ENCODE measurements at regions not wholly inside any gene's neighbourhood (a gene's known extent, or its start where the extent isn't known, plus 50 kb on each side); places are given as distances from the start of the nearest gene placed in this dataset.
"Not testable (repeated sequence)": the region's sequence is repeated elsewhere in the genome, so short reads cannot be mapped to it uniquely, and the experiment has no call there.

- H3K9me3 Mint-ChIP-seq: peaks cover 9% of the 10 kb centered on the region
- H3K4me1 Mint-ChIP-seq (ENCODE audit: low read depth): no peaks in the 10 kb centered on the region
- H3K4me3 Mint-ChIP-seq: no peak overlapping the region
- no peaks in the 10 kb centered on the region for H3K36me3 Mint-ChIP-seq (ENCODE audit: insufficient read depth)
- no peaks in the 10 kb centered on the region for H3K27me3 Mint-ChIP-seq (ENCODE audit: low read depth)
- DNase-seq: no peak
- no peak for ATAC-seq
These were observed 1630.4 kb upstream of the SEL1L start for GRCh38 chr14:83164016-83164415.

GRCh38 chr14:83164591-83164990 lies 1630.9 kb upstream of the SEL1L start:
- H3K36me3 Mint-ChIP-seq (ENCODE audit: insufficient read depth): no peaks in the 10 kb centered on the region
- H3K9me3 Mint-ChIP-seq: peaks cover 9% of the 10 kb centered on the region
- DNase-seq (no peak), ATAC-seq (no peak)
- H3K4me3 Mint-ChIP-seq: no peak overlapping the region
- no peaks in the 10 kb centered on the region for H3K27me3 Mint-ChIP-seq (ENCODE audit: low read depth)
- no peaks in the 10 kb centered on the region for H3K4me1 Mint-ChIP-seq (ENCODE audit: low read depth)

DNA sequence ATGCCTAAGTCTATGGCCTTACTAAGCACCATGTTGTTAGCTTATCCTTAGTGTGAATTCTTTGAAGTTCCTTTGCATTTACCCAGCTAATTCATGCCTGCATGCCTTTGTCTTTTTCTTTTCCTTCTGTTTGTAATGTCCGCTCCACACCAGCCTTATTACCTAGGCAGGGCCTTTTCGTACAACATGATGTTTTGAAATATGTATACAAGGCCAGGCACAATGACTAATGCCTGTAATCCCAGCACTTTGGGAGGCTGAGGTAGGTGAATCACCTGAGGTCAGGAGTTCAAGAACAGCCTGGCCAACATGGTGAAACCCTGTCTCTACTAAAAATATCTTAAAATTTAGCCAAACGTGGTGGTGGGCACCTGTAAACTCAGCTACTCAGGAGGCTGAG lies 1636.5 kb upstream of the SEL1L start:
- H3K4me3 Mint-ChIP-seq: no peak overlapping the region
- H3K27me3 Mint-ChIP-seq (ENCODE audit: low read depth): no peaks in the 10 kb centered on the region
- no peaks in the 10 kb centered on the region for H3K36me3 Mint-ChIP-seq (ENCODE audit: insufficient read depth)
- H3K9me3 Mint-ChIP-seq: peaks cover 19% of the 10 kb centered on the region
- no peaks in the 10 kb centered on the region for H3K4me1 Mint-ChIP-seq (ENCODE audit: low read depth)
- ATAC-seq (no peak), DNase-seq (no peak)

GRCh38 chr14:83171761-83172160 lies 1638.1 kb upstream of the SEL1L start:
- H3K27me3 Mint-ChIP-seq (ENCODE audit: low read depth): no peaks in the 10 kb centered on the region
- H3K9me3 Mint-ChIP-seq: peaks cover 17% of the 10 kb centered on the region
- H3K4me3 Mint-ChIP-seq: no peak overlapping the region
- no peaks in the 10 kb centered on the region for H3K36me3 Mint-ChIP-seq (ENCODE audit: insufficient read depth)
- H3K4me1 Mint-ChIP-seq (ENCODE audit: low read depth): no peaks in the 10 kb centered on the region
- ATAC-seq (no peak), DNase-seq (no peak)

DNA sequence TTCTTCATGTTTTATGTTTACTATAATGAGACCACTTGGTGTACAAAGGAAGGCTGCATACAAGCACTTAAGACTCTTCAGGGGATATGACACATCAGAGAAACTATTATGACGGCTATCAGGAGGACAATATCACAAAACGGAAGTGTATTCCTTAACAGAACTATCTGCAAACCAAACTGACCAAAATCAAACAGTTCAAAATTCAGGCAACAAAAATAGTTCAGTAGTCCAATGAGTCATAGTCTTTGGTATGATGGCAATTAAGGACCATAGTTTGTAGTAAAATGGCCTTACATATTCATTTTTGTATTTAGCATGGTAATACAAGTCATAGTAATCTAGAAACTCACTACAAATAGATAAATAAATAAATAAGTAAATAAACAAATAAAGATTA lies 1638.7 kb upstream of the SEL1L start:
- H3K9me3 Mint-ChIP-seq: peaks cover 13% of the 10 kb centered on the region
- DNase-seq: no peak
- H3K4me3 Mint-ChIP-seq: no peak overlapping the region
- H3K4me1 Mint-ChIP-seq (ENCODE audit: low read depth): no peaks in the 10 kb centered on the region
- H3K27me3 Mint-ChIP-seq (ENCODE audit: low read depth): no peaks in the 10 kb centered on the region
- H3K36me3 Mint-ChIP-seq (ENCODE audit: insufficient read depth): no peaks in the 10 kb centered on the region
- ATAC-seq: no peak

- Mint-ChIP-seq H3K9me3 (peaks cover 13% of the 10 kb centered on the region), H3K27me3 (ENCODE audit: low read depth) (no peaks in the 10 kb centered on the region), H3K36me3 (ENCODE audit: insufficient read depth) (no peaks in the 10 kb centered on the region), H3K4me3 (no peak overlapping the region), H3K4me1 (ENCODE audit: low read depth) (no peaks in the 10 kb centered on the region)
- ATAC-seq (no peak), DNase-seq (no peak)
These were observed 1640.0 kb upstream of the SEL1L start for GRCh38 chr14:83173687-83174086.

GRCh38 chr14:83184531-83184930 lies 1650.9 kb upstream of the SEL1L start:
- DNase-seq (no peak), ATAC-seq (no peak)
- Mint-ChIP-seq H3K4me3 (no peak overlapping the region), H3K9me3 (peaks cover 5% of the 10 kb centered on the region), H3K36me3 (ENCODE audit: insufficient read depth) (no peaks in the 10 kb centered on the region), H3K4me1 (ENCODE audit: low read depth) (no peaks in the 10 kb centered on the region), H3K27me3 (ENCODE audit: low read depth) (no peaks in the 10 kb centered on the region)

- H3K36me3 Mint-ChIP-seq (ENCODE audit: insufficient read depth); H3K4me1 Mint-ChIP-seq (ENCODE audit: low read depth); DNase-seq; H3K27me3 Mint-ChIP-seq (ENCODE audit: low read depth); H3K4me3 Mint-ChIP-seq; ATAC-seq: not testable (repeated sequence)
- peaks cover 12% of the 10 kb centered on the region for H3K9me3 Mint-ChIP-seq
These were observed 1654.7 kb upstream of the SEL1L start for GRCh38 chr14:83188311-83188710.

GRCh38 chr14:83196236-83196635 lies 1662.6 kb upstream of the SEL1L start:
- Mint-ChIP-seq H3K27me3 (ENCODE audit: low read depth) (no peaks in the 10 kb centered on the region), H3K4me1 (ENCODE audit: low read depth) (no peaks in the 10 kb centered on the region), H3K9me3 (peaks cover 17% of the 10 kb centered on the region), H3K4me3 (no peak overlapping the region), H3K36me3 (ENCODE audit: insufficient read depth) (no peaks in the 10 kb centered on the region)
- ATAC-seq (no peak), DNase-seq (no peak)

GRCh38 chr14:83197271-83197670 lies 1663.6 kb upstream of the SEL1L start:
- ATAC-seq: no peak
- Mint-ChIP-seq H3K4me1 (ENCODE audit: low read depth) (no peaks in the 10 kb centered on the region), H3K27me3 (ENCODE audit: low read depth) (no peaks in the 10 kb centered on the region), H3K9me3 (peaks cover 13% of the 10 kb centered on the region), H3K36me3 (ENCODE audit: insufficient read depth) (no peaks in the 10 kb centered on the region), H3K4me3 (no peak overlapping the region)
- no peak for DNase-seq

GRCh38 chr14:83207550-83207949 lies 1673.9 kb upstream of the SEL1L start:
- DNase-seq (no peak), ATAC-seq (no peak)
- Mint-ChIP-seq H3K4me3 (no peak overlapping the region), H3K36me3 (ENCODE audit: insufficient read depth) (no peaks in the 10 kb centered on the region), H3K4me1 (ENCODE audit: low read depth) (no peaks in the 10 kb centered on the region), H3K9me3 (peaks cover 6% of the 10 kb centered on the region), H3K27me3 (ENCODE audit: low read depth) (no peaks in the 10 kb centered on the region)

GRCh38 chr14:83208341-83208740 lies 1674.7 kb upstream of the SEL1L start:
- Mint-ChIP-seq H3K4me1 (ENCODE audit: low read depth) (no peaks in the 10 kb centered on the region), H3K27me3 (ENCODE audit: low read depth) (no peaks in the 10 kb centered on the region), H3K9me3 (peaks cover 13% of the 10 kb centered on the region), H3K36me3 (ENCODE audit: insufficient read depth) (no peaks in the 10 kb centered on the region), H3K4me3 (no peak overlapping the region)
- no peak for ATAC-seq
- DNase-seq: no peak

GRCh38 chr14:83217492-83217891 lies 1683.8 kb upstream of the SEL1L start:
- H3K4me3 Mint-ChIP-seq: no peak overlapping the region
- H3K9me3 Mint-ChIP-seq: peaks cover 48% of the 10 kb centered on the region
- H3K4me1 Mint-ChIP-seq (ENCODE audit: low read depth): no peaks in the 10 kb centered on the region
- H3K27me3 Mint-ChIP-seq (ENCODE audit: low read depth): no peaks in the 10 kb centered on the region
- ATAC-seq (no peak), DNase-seq (no peak)
- H3K36me3 Mint-ChIP-seq (ENCODE audit: insufficient read depth): no peaks in the 10 kb centered on the region

- H3K4me1 Mint-ChIP-seq (ENCODE audit: low read depth): no peaks in the 10 kb centered on the region
- no peaks in the 10 kb centered on the region for H3K36me3 Mint-ChIP-seq (ENCODE audit: insufficient read depth)
- H3K4me3 Mint-ChIP-seq: no peak overlapping the region
These were observed 1714.4 kb upstream of the SEL1L start for GRCh38 chr14:83247924-83248639.

DNA sequence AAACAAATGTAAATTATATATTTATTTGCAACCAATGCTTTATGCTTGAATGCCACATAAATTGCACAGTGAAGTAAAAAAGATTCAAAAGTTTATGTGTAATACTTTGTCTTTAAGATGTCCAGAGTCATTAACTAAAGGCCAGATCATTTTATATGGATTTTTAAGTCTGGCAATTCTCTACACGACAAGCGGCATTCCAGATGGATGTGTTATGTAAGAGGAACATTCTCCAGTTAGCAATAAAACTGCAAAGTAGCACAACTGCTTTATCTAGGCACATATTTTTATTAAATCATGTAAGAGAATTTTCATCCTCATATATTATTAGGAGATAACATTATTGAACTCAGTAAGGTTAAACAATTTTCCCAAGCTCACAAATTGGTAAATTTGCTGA lies 1717.7 kb upstream of the SEL1L start:
- H3K4me1 Mint-ChIP-seq (ENCODE audit: low read depth): no peaks in the 10 kb centered on the region
- no peaks in the 10 kb centered on the region for H3K36me3 Mint-ChIP-seq (ENCODE audit: insufficient read depth)
- no peak for DNase-seq
- no peak overlapping the region for H3K4me3 Mint-ChIP-seq
- ATAC-seq: no peak
- H3K27me3 Mint-ChIP-seq (ENCODE audit: low read depth): no peaks in the 10 kb centered on the region
- peaks cover 6% of the 10 kb centered on the region for H3K9me3 Mint-ChIP-seq

More at GRCh38 chr14:83247924-83248639, 1714.4 kb upstream of the SEL1L start:
- H3K9me3 Mint-ChIP-seq: peaks cover 14% of the 10 kb centered on the region
- DNase-seq (no peak), ATAC-seq (no peak)
- H3K27me3 Mint-ChIP-seq (ENCODE audit: low read depth): no peaks in the 10 kb centered on the region
